HFFc6 (cell line): ENCODE measurements at regions not wholly inside any gene's neighbourhood (a gene's known extent, or its start where the extent isn't known, plus 50 kb on each side); places are given as distances from the start of the nearest gene placed in this dataset.
A peak's percentile ranks its signal among the peaks of the same experiment; 100 is the strongest.

Experiments used
- DNase-seq: peaks from one replicate; pipeline ENCODE4 v3.0.0-alpha.2; 2018
- H3K27ac Mint-ChIP-seq: 2 replicates; pipeline ENCODE4 v1.8.0; 2020; ENCODE audit warnings: mild to moderate bottlenecking, mixed read lengths
- H3K27me3 Mint-ChIP-seq: 2 replicates; pipeline ENCODE4 v1.8.0; 2021; ENCODE audit warnings: mild to moderate bottlenecking, moderate library complexity, mixed read lengths; ENCODE audit not compliant: insufficient read depth
- H3K36me3 Mint-ChIP-seq: 2 replicates; pipeline ENCODE4 v1.8.0; 2021; ENCODE audit warnings: low read depth, mixed read lengths
- H3K4me1 Mint-ChIP-seq: 2 replicates; pipeline ENCODE4 v1.8.0; 2020; ENCODE audit warnings: low read depth, mixed read lengths
- H3K4me3 Mint-ChIP-seq: 2 replicates; pipeline ENCODE4 v1.8.0; 2020; ENCODE audit warnings: mild to moderate bottlenecking, moderate library complexity, mixed read lengths
- H3K9me3 Mint-ChIP-seq: 2 replicates; pipeline ENCODE4 v1.8.0; 2020; ENCODE audit warnings: mild to moderate bottlenecking, mixed read lengths
- CTCF ChIP-seq: fragments of 200-600 bp; sonication (generic); IDR thresholded peaks from 2 replicates; pipeline ENCODE4 v1.5.0; 2021; ENCODE audit warnings: antibody characterized with exemption, mild to moderate bottlenecking

DNA sequence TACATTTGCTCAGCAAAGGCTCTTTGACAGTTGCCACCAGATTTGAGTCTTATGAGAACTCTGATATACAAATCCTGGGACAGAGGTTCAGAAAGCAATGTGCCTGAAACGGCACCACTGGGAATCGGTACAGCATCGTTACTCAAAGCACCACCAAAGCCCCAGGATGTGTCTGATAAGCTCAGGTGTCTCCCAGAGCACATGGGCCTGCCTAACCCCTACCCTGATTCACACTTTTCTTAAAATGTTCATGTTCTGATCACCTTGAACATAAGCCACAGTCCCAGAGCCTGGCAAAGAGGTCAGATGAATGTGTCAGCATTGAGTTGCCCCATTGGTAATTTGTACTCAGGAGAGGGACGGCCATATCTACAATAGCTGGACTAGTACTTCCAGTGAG is 545.8 kb upstream of the AUTS2 start:
- no peak for DNase-seq
- Mint-ChIP-seq H3K27me3 (no peaks in the 10 kb centered on the region; the same call in 1 of the 2 replicates), H3K9me3 (peaks cover 23% of the 10 kb centered on the region), H3K4me3 (no peak overlapping the region), H3K4me1 (no peaks in the 10 kb centered on the region), H3K36me3 (peaks cover 4% of the 10 kb centered on the region; the same call in 1 of the 2 replicates), H3K27ac (no peak overlapping the region)
- TF ChIP-seq CTCF, result no peak

DNA sequence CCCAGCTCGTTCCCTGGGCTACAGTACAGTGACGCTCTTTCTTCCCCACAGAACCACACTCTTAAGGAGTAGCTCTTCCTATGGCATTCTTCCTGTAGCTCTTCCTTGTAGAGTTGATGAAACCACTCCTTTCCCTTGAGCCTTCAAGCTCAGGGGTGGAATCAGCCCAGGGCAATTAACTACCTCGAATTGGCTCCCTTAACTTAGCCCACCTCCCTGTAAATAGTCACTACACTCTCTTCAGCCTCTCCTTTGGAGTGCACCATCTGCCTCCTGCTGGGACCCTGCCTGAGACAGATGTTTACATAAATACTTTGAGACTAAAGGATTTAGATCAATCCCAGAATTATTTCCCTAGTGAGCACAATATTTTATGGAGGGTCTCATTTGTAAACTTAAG is 537.8 kb upstream of the AUTS2 start:
- H3K4me1 Mint-ChIP-seq, result no peaks in the 10 kb centered on the region
- TF ChIP-seq CTCF, result no peak
- DNase-seq, result no peak
- H3K4me3 Mint-ChIP-seq, result no peak overlapping the region
- H3K36me3 Mint-ChIP-seq, result no peaks in the 10 kb centered on the region
- no peak overlapping the region for H3K27ac Mint-ChIP-seq
- peaks cover 13% of the 10 kb centered on the region for H3K9me3 Mint-ChIP-seq
- 0 out of 2 replicates have a peak, but pooled peaks cover 1% of the 10 kb centered on the region for H3K27me3 Mint-ChIP-seq

DNA sequence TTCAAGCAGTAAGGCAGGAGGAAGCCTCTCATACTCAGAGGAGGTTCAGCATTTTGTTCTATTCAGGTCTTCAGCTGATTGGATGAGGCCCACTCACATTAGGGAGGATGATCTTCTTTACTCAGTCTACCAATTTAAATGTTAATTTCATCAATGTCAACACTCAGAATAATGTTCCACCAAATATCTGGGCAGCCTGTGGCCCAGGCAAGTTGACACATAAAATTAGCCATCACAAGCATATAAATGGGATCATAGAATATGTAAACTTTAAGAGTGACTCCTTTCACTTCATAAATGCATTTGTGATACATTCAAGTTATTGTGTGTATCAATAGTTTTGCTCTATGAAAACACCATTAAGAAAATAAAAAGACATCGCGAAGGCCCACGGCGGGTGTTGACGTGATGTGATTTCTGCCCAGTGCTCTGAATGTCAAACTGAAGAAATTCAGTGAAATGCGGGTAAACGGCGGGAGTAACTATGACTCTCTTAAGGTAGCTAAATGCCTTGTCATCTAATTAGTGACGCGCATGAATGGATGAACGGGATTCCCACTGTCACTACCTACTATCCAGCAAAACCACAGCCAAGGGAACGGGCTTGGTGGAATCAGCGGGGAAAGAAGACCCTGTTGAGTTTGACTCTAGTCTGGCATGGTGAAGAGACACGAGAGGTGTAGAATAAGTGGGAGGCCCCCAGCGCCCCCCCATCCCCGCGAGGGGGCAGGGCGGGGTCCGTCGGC is 536.1 kb upstream of the AUTS2 start:
- Mint-ChIP-seq H3K27ac (no peak overlapping the region), H3K9me3 (peaks cover 13% of the 10 kb centered on the region), H3K4me3 (no peak overlapping the region), H3K27me3 (0 out of 2 replicates have a peak, but pooled peaks cover 1% of the 10 kb centered on the region), H3K4me1 (no peaks in the 10 kb centered on the region), H3K36me3 (no peaks in the 10 kb centered on the region)
- no peak for TF ChIP-seq CTCF
- no peak for DNase-seq

- Mint-ChIP-seq H3K27ac (no peak overlapping the region), H3K27me3 (peaks cover under 1% of the 10 kb centered on the region; the same call in 1 of the 2 replicates), H3K9me3 (peaks cover 16% of the 10 kb centered on the region), H3K4me1 (no peaks in the 10 kb centered on the region), H3K4me3 (no peak overlapping the region), H3K36me3 (0 out of 2 replicates have a peak, but pooled peaks cover 4% of the 10 kb centered on the region)
- DNase-seq, result no peak
- peak; percentile 22; the same call in 1 of the 2 replicates for TF ChIP-seq CTCF
Observed at GRCh38 chr7:69067397-69067796, 530.9 kb upstream of the AUTS2 start.

GRCh38 chr7:69070476-69070875 is 527.8 kb upstream of the AUTS2 start:
- Mint-ChIP-seq H3K9me3 (peaks cover 32% of the 10 kb centered on the region), H3K27ac (no peak overlapping the region), H3K4me1 (no peaks in the 10 kb centered on the region), H3K27me3 (peaks cover 3% of the 10 kb centered on the region; the same call in 1 of the 2 replicates), H3K36me3 (0 out of 2 replicates have a peak, but pooled peaks cover 4% of the 10 kb centered on the region), H3K4me3 (no peak overlapping the region)
- no peak for DNase-seq
- TF ChIP-seq CTCF, result no peak
